SJCRH30 (cell line): ENCODE measurements at regions not wholly inside any gene's neighbourhood (a gene's known extent, or its start where the extent isn't known, plus 50 kb on each side); places are given as distances from the start of the nearest gene placed in this dataset.

Experiments
- DNase-seq, 2 experiments: peaks; one replicate each; pipeline ENCODE4 v3.0.0-alpha.2; 2015 to 2020
- H3K27ac ChIP-seq: fragments of 250-450 bp; sonication (Bioruptor Pico); 2 replicates; pipeline ENCODE4 v1.5.1; 2020; ENCODE audit warnings: mild to moderate bottlenecking, moderate library complexity
- H3K27me3 ChIP-seq: fragments of 250-450 bp; sonication (Bioruptor Pico); 2 replicates; pipeline ENCODE4 v1.5.1; 2020; ENCODE audit warnings: mild to moderate bottlenecking, moderate library complexity
- H3K36me3 ChIP-seq: fragments of 250-450 bp; sonication (Bioruptor Pico); 2 replicates; pipeline ENCODE4 v1.5.1; 2020; ENCODE audit warnings: mild to moderate bottlenecking, moderate library complexity
- H3K4me1 ChIP-seq: fragments of 250-450 bp; sonication (Bioruptor Pico); 2 replicates; pipeline ENCODE4 v1.5.1; 2020; ENCODE audit warnings: mild to moderate bottlenecking, moderate library complexity
- H3K4me3 ChIP-seq: fragments of 250-450 bp; sonication (Bioruptor Pico); 2 replicates; pipeline ENCODE4 v1.5.1; 2020; ENCODE audit warnings: mild to moderate bottlenecking, moderate library complexity
- H3K9me3 ChIP-seq: fragments of 250-450 bp; sonication (Bioruptor Pico); replicated peaks from 2 replicates; pipeline ENCODE4 v1.5.1; 2020; ENCODE audit warnings: mild to moderate bottlenecking, moderate library complexity

GRCh38 chr6:22067671-22068070 lies 229.2 kb downstream of the PRL start:
- DNase-seq = no peak
- no peak overlapping the region for H3K27ac ChIP-seq

DNA sequence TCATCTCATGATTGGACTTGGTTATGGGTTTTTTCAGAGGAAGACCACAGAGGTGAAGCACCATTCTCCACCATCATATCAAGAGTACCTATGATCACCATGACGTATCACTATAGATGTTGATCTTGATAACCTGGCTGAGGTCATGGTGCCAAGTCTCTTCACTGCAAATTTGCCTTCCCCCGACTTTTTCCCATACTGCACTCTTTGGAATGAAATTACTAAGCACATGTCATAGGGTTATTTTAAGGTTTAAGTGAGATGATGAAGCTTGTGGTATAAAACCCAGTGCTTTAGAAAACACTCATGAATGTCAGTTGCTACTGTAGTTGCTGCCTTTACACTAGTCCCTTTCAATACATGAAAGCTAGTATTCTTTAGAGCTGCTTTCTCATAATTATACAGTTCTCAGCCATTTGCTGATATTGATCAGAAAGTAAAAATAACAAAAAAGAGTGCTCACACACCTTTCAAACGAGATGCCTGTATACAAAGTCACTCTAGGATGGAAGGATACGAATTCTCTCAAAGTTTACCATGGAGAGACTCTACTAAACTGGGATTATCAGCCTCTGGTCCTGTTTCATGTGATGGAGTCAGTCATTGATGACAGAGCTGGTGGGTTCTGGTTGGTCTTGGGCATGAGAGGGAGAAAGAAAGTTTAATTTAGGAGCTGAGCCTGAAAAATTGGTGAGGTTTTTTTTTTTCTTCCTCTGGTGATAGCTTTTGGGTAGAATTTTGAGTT lies 228.1 kb downstream of the PRL start:
- H3K27ac ChIP-seq = no peak overlapping the region
- DNase-seq = no peak
- no peaks in the 10 kb centered on the region for H3K9me3 ChIP-seq

More at GRCh38 chr6:22067671-22068070, 229.2 kb downstream of the PRL start:
- no peak overlapping the region for H3K4me3 ChIP-seq
- H3K27me3 ChIP-seq = no peaks in the 10 kb centered on the region
- no peaks in the 10 kb centered on the region for H3K36me3 ChIP-seq
- peaks cover 4% of the 10 kb centered on the region; the same call in 1 of the 2 replicates for H3K4me1 ChIP-seq
- H3K9me3 ChIP-seq = no peaks in the 10 kb centered on the region

DNA sequence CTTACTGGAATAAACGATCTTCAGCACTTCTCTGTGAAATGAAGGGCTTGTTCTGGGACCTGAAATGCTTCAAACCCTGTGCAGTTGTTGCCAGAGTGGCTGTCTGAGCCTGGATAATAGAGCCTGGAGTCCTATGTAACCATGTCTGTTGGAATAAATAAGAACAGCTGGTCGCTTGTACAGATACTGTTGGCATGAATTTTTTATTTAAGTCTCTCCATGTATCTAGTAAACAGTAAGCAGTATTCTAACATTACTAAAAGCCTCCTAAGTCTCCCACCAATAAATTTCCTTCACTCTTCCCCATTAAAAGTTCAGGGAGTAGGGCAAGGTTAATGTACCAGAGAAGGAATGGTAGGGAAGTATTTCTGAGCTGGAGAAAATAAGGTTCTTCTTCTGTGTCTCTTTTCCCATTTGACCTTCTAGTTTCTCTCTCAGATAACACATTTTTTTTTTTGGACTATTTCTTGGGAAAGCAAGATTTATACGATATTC lies 227.5 kb downstream of the PRL start:
- Histone ChIP-seq H3K4me1 (peaks cover 10% of the 10 kb centered on the region), H3K27me3 (no peaks in the 10 kb centered on the region), H3K36me3 (no peaks in the 10 kb centered on the region), H3K4me3 (no peak overlapping the region), H3K27ac (no peak overlapping the region), H3K9me3 (no peaks in the 10 kb centered on the region)
- DNase-seq = peak in 1 of 2 experiments; percentile 26

More for the DNA sequence above, 228.1 kb downstream of the PRL start:
- Histone ChIP-seq H3K36me3 (no peaks in the 10 kb centered on the region), H3K27me3 (no peaks in the 10 kb centered on the region), H3K4me3 (no peak overlapping the region), H3K4me1 (peaks cover 10% of the 10 kb centered on the region)

GRCh38 chr6:22071270-22072041 lies 225.4 kb downstream of the PRL start:
- Histone ChIP-seq H3K27ac (peak overlapping the region; percentile 41), H3K27me3 (no peaks in the 10 kb centered on the region), H3K9me3 (no peaks in the 10 kb centered on the region), H3K36me3 (no peaks in the 10 kb centered on the region), H3K4me1 (peaks cover 10% of the 10 kb centered on the region), H3K4me3 (peak overlapping the region; percentile 6; the same call in 1 of the 2 replicates)
- DNase-seq = peak; percentile 45 to 66

- Histone ChIP-seq H3K4me3 (no peak overlapping the region), H3K4me1 (peaks cover 10% of the 10 kb centered on the region), H3K27ac (no peak overlapping the region), H3K36me3 (no peaks in the 10 kb centered on the region), H3K27me3 (no peaks in the 10 kb centered on the region), H3K9me3 (no peaks in the 10 kb centered on the region)
- peak; percentile 5 to 16 for DNase-seq
These were observed 223.9 kb downstream of the PRL start for GRCh38 chr6:22072949-22073348.

GRCh38 chr6:22073516-22074198 lies 223.2 kb downstream of the PRL start:
- Histone ChIP-seq H3K4me1 (peaks cover 10% of the 10 kb centered on the region), H3K27me3 (no peaks in the 10 kb centered on the region), H3K27ac (no peak overlapping the region), H3K4me3 (no peak overlapping the region), H3K36me3 (no peaks in the 10 kb centered on the region), H3K9me3 (no peaks in the 10 kb centered on the region)
- no peak for DNase-seq

- H3K4me3 ChIP-seq = no peak overlapping the region
- H3K9me3 ChIP-seq = no peaks in the 10 kb centered on the region
- no peaks in the 10 kb centered on the region for H3K36me3 ChIP-seq
- H3K4me1 ChIP-seq = no peaks in the 10 kb centered on the region; the same call in 1 of the 2 replicates
- no peak overlapping the region for H3K27ac ChIP-seq
- H3K27me3 ChIP-seq = no peaks in the 10 kb centered on the region
- no peak for DNase-seq
These were observed 218.5 kb downstream of the PRL start for GRCh38 chr6:22078288-22078687.

- DNase-seq = no peak
- H3K27ac ChIP-seq = no peak overlapping the region
- no peaks in the 10 kb centered on the region for H3K9me3 ChIP-seq
- H3K4me3 ChIP-seq = no peak overlapping the region
- H3K4me1 ChIP-seq = no peaks in the 10 kb centered on the region; the same call in 1 of the 2 replicates
- no peaks in the 10 kb centered on the region for H3K27me3 ChIP-seq
- no peaks in the 10 kb centered on the region for H3K36me3 ChIP-seq
These were observed 217.9 kb downstream of the PRL start for GRCh38 chr6:22078802-22079545.

- no peak for DNase-seq
- H3K27ac ChIP-seq = no peak overlapping the region
These were observed 217.1 kb downstream of the PRL start for GRCh38 chr6:22079783-22080182.

GRCh38 chr6:22081709-22082108 lies 215.1 kb downstream of the PRL start:
- DNase-seq = no peak
- Histone ChIP-seq H3K36me3 (no peaks in the 10 kb centered on the region), H3K9me3 (no peaks in the 10 kb centered on the region), H3K4me1 (no peaks in the 10 kb centered on the region; the same call in 1 of the 2 replicates), H3K27me3 (no peaks in the 10 kb centered on the region), H3K4me3 (no peak overlapping the region), H3K27ac (no peak overlapping the region)

More at GRCh38 chr6:22079783-22080182, 217.1 kb downstream of the PRL start:
- Histone ChIP-seq H3K27me3 (no peaks in the 10 kb centered on the region), H3K36me3 (no peaks in the 10 kb centered on the region), H3K4me3 (no peak overlapping the region), H3K9me3 (no peaks in the 10 kb centered on the region), H3K4me1 (no peaks in the 10 kb centered on the region; the same call in 1 of the 2 replicates)

DNA sequence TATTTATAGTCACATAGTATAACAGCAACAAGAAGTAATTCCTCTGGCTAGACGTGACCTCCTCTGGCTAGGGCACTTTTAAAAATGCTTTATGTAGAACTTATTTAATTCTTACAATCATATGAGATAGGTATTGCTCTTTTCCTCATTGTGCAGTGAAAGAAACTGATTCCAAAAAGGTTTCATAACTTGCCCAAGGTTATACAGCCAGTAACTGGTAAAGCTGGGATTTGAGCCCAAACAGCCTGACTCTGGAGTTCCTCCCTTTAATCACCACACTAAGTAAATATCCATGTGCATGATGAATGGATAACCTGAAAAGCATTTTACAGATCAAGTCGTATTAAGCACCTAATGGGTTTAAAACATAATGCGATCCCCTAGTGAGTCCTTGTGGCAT lies 214.6 kb downstream of the PRL start:
- H3K36me3 ChIP-seq = no peaks in the 10 kb centered on the region
- no peaks in the 10 kb centered on the region for H3K27me3 ChIP-seq
- no peaks in the 10 kb centered on the region; the same call in 1 of the 2 replicates for H3K4me1 ChIP-seq
- H3K27ac ChIP-seq = no peak overlapping the region
- no peak for DNase-seq
- no peak overlapping the region for H3K4me3 ChIP-seq
- H3K9me3 ChIP-seq = no peaks in the 10 kb centered on the region

GRCh38 chr6:22083119-22083518 lies 213.7 kb downstream of the PRL start:
- H3K27ac ChIP-seq = no peak overlapping the region
- H3K4me3 ChIP-seq = no peak overlapping the region
- no peaks in the 10 kb centered on the region for H3K27me3 ChIP-seq
- no peaks in the 10 kb centered on the region for H3K36me3 ChIP-seq
- no peaks in the 10 kb centered on the region for H3K9me3 ChIP-seq
- no peaks in the 10 kb centered on the region; the same call in 1 of the 2 replicates for H3K4me1 ChIP-seq
- DNase-seq = no peak

- no peak overlapping the region for H3K27ac ChIP-seq
- H3K27me3 ChIP-seq = no peaks in the 10 kb centered on the region
- no peaks in the 10 kb centered on the region for H3K9me3 ChIP-seq
- no peak for DNase-seq
- no peak overlapping the region for H3K4me3 ChIP-seq
- no peaks in the 10 kb centered on the region for H3K36me3 ChIP-seq
- H3K4me1 ChIP-seq = no peaks in the 10 kb centered on the region; the same call in 1 of the 2 replicates
These were observed 208.7 kb downstream of the PRL start for GRCh38 chr6:22087960-22088706.
